ENCODE measurements at regions not wholly inside any gene's neighbourhood (a gene's known extent, or its start where the extent isn't known, plus 50 kb on each side); places are given as distances from the start of the nearest gene placed in this dataset.

- DNase-seq = no peak
Observed at GRCh38 chr11:69918938-69919650, 99.9 kb upstream of the FGF3 start.

GRCh38 chr11:69919659-69920344, 100.6 kb upstream of the FGF3 start:
- no peak for DNase-seq

GRCh38 chr11:69920345-69921127, 101.3 kb upstream of the FGF3 start:
- DNase-seq = no peak

GRCh38 chr11:69921128-69922014, 102.2 kb upstream of the FGF3 start:
- no peak for DNase-seq

- no peak for DNase-seq
Observed at GRCh38 chr11:69922015-69922595, 102.9 kb upstream of the FGF3 start.

GRCh38 chr11:69922596-69923111, 103.4 kb upstream of the FGF3 start:
- no peak for DNase-seq

GRCh38 chr11:69923196-69923595, 104.0 kb upstream of the FGF3 start:
- no peak for DNase-seq

- DNase-seq = no peak
Observed at GRCh38 chr11:69923641-69924307, 104.6 kb upstream of the FGF3 start.

GRCh38 chr11:69924308-69925161, 105.3 kb upstream of the FGF3 start:
- no peak for DNase-seq

GRCh38 chr11:69925366-69926196, 106.4 kb upstream of the FGF3 start:
- DNase-seq = no peak

- no peak for DNase-seq
Observed at GRCh38 chr11:69926376-69927050, 107.3 kb upstream of the FGF3 start.

GRCh38 chr11:69928121-69928520, 108.9 kb upstream of the FGF3 start:
- DNase-seq = no peak

GRCh38 chr11:69928975-69929374, 109.8 kb upstream of the FGF3 start:
- DNase-seq = no peak

GRCh38 chr11:69930081-69931059, 111.2 kb upstream of the FGF3 start:
- no peak for DNase-seq

- no peak for DNase-seq
Observed at GRCh38 chr11:69931060-69931910, 112.1 kb upstream of the FGF3 start.

Measured in cerebellar nuclear complex (tissue), 1 donor.